Lower lobe of right lung (tissue), 2 donors: ENCODE measurements at regions not wholly inside any gene's neighbourhood (a gene's known extent, or its start where the extent isn't known, plus 50 kb on each side); places are given as distances from the start of the nearest gene placed in this dataset.

Source experiments
- ATAC-seq, 2 donors: fragments of 200-7000 bp; cut with Tn5 transposase; one replicate each; pipeline ENCODE4 v1.9.1; 2020 to 2022; ENCODE audit warnings: mild to moderate bottlenecking in 2 of 2, moderate library complexity in 2 of 2
- DNase-seq: peaks from one replicate; pipeline ENCODE4 v3.0.0-alpha.2; 2020
- H3K27ac ChIP-seq: fragments of 200-600 bp; one replicate; pipeline ENCODE4 v1.8.0; 2022
- H3K27me3 ChIP-seq: fragments of 200-600 bp; one replicate; pipeline ENCODE4 v1.8.0; 2022; ENCODE audit warnings: low read depth
- H3K36me3 ChIP-seq: fragments of 200-600 bp; one replicate; pipeline ENCODE4 v1.8.0; 2022; ENCODE audit warnings: mild to moderate bottlenecking
- H3K4me1 ChIP-seq: fragments of 200-600 bp; one replicate; pipeline ENCODE4 v1.8.0; 2022
- H3K4me3 ChIP-seq: fragments of 200-600 bp; one replicate; pipeline ENCODE4 v1.8.0; 2022; ENCODE audit warnings: mild to moderate bottlenecking
- H3K9me3 ChIP-seq: fragments of 200-600 bp; one replicate; pipeline ENCODE4 v1.8.0; 2022
- CTCF ChIP-seq: fragments of 200-600 bp; IDR thresholded peaks from one replicate; pipeline ENCODE4 v1.8.0; 2022; ENCODE audit warnings: antibody characterized with exemption, mild to moderate bottlenecking
- intact Hi-C: fragments of 100-400 bp; cut with DNase I; formaldehyde crosslinking; loops from one replicate; pipeline ENCODE4 v1.11.0; 2022
- donor health status: DM: no; HTN: yes; CAD: no; lungs with severe emphysema.

DNA sequence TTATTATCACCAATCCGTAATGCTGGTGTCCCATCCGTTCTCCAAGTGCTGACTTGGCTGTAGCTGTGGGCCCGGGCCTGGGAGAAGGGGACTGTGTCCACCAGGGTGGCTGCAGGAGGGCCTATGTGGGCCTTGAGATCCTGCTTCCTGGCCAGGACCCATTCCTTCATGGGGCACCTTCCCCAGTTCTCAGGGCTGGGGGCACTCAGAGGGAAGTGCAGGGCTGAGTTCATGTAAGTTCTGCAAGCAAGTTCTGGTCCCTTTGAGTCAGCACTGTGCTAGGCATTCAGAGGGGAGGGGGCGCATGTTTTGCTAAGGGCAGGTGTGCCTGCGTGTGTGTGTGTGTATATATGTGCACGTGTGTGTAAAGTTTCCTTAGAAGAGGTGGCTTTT, 94.0 kb downstream of the GLI2 start:
- no peaks in the 10 kb centered on the region for H3K4me1 ChIP-seq

GRCh38 chr2:120830096-120830830, 94.6 kb downstream of the GLI2 start:
- no peak for ATAC-seq
- no peaks in the 10 kb centered on the region for H3K36me3 ChIP-seq
- no peak for TF ChIP-seq CTCF
- H3K4me3 ChIP-seq = no peak overlapping the region
- no peaks in the 10 kb centered on the region for H3K27me3 ChIP-seq
- no peaks in the 10 kb centered on the region for H3K9me3 ChIP-seq
- no peaks in the 10 kb centered on the region for H3K4me1 ChIP-seq
- no peak overlapping the region for H3K27ac ChIP-seq
- intact Hi-C loops = no loop called here
- DNase-seq = peak; percentile 35

More for the DNA sequence above, 94.0 kb downstream of the GLI2 start:
- Histone ChIP-seq H3K27ac (no peak overlapping the region), H3K9me3 (no peaks in the 10 kb centered on the region), H3K4me3 (no peak overlapping the region), H3K36me3 (no peaks in the 10 kb centered on the region), H3K27me3 (no peaks in the 10 kb centered on the region)
- no peak for ATAC-seq
- DNase-seq = peak; percentile 26
- TF ChIP-seq CTCF = no peak
- intact Hi-C loops = no loop called here

- intact Hi-C loops = no loop called here
Measured at GRCh38 chr2:120831086-120831485, 95.4 kb downstream of the GLI2 start.

DNA sequence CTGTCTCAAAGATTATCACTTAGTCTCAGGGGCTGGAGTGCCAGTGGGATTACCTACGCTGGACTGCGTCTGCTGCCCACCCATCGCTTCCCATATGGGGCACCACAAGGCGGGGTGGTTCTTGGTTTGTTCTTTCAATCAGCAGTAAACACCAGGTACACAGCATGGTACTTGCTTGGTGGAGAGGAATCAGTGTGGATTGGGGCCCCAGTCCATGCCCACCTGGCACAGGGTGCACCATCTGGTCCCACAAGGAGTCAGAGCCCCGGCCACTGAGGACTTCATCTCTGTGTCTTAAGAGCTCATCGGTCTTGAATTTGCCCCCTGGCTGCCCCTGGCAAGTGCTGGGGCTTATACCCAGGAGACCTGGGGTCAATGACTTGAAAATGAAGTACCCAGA, 96.2 kb downstream of the GLI2 start:
- peak; percentile 41 for DNase-seq

More at GRCh38 chr2:120831086-120831485, 95.4 kb downstream of the GLI2 start:
- ATAC-seq = no peak
- Histone ChIP-seq H3K36me3 (no peaks in the 10 kb centered on the region), H3K4me3 (no peak overlapping the region), H3K4me1 (no peaks in the 10 kb centered on the region), H3K9me3 (no peaks in the 10 kb centered on the region), H3K27me3 (no peaks in the 10 kb centered on the region), H3K27ac (no peak overlapping the region)
- no peak for DNase-seq
- no peak for TF ChIP-seq CTCF

GRCh38 chr2:120832296-120833070, 96.8 kb downstream of the GLI2 start:
- no peaks in the 10 kb centered on the region for H3K9me3 ChIP-seq
- no peaks in the 10 kb centered on the region for H3K4me1 ChIP-seq
- H3K4me3 ChIP-seq = no peak overlapping the region
- no peak overlapping the region for H3K27ac ChIP-seq
- ATAC-seq (peak in 1 of 2 donors; percentile 5), DNase-seq (peak; percentile 15)
- no peaks in the 10 kb centered on the region for H3K27me3 ChIP-seq
- intact Hi-C loops = no loop called here
- H3K36me3 ChIP-seq = no peaks in the 10 kb centered on the region
- TF ChIP-seq CTCF = no peak

More for the DNA sequence above, 96.2 kb downstream of the GLI2 start:
- intact Hi-C loops = no loop called here
- no peak for TF ChIP-seq CTCF
- no peaks in the 10 kb centered on the region for H3K4me1 ChIP-seq
- H3K9me3 ChIP-seq = no peaks in the 10 kb centered on the region
- no peaks in the 10 kb centered on the region for H3K36me3 ChIP-seq
- no peak overlapping the region for H3K27ac ChIP-seq
- H3K27me3 ChIP-seq = no peaks in the 10 kb centered on the region
- ATAC-seq = no peak
- no peak overlapping the region for H3K4me3 ChIP-seq
